Upper lobe of left lung (tissue), 4 donors: ENCODE measurements at regions not wholly inside any gene's neighbourhood (a gene's known extent, or its start where the extent isn't known, plus 50 kb on each side); places are given as distances from the start of the nearest gene placed in this dataset.

ENCODE experiments used
- CTCF ChIP-seq, 6 experiments: fragments of 450-650 bp in 4 of 6; fragments of 200-600 bp in 2 of 6; sonication (generic) in 2 of 6; IDR thresholded peaks; one replicate each; pipeline ENCODE4 v1.5.1; 2016 to 2019; ENCODE audit warnings: antibody characterized with exemption in 6 of 6
- EP300 ChIP-seq, 4 donors: sonication (generic); formaldehyde crosslinking; IDR thresholded peaks; one replicate each; pipeline ENCODE4 v1.5.1; 2017; ENCODE audit warnings: antibody characterized with exemption in 4 of 4, control low read depth in 2 of 4
- POLR2A ChIP-seq, 4 donors: fragments of 450-650 bp; IDR thresholded peaks; one replicate each; pipeline ENCODE4 v1.5.1; 2016 to 2017; ENCODE audit warnings: antibody characterized with exemption in 4 of 4, mild to moderate bottlenecking in 2 of 4

- TF ChIP-seq CTCF (IDR thresholded peaks at IDR 0.05) (no peak), EP300 (IDR thresholded peaks at IDR 0.05) (no peak), POLR2A (IDR thresholded peaks at IDR 0.05) (no peak)
Observed at GRCh38 chrX:145464650-145465049, 217.3 kb downstream of the SPANXN1 start.
